SK-N-MC (cell line): ENCODE measurements at regions not wholly inside any gene's neighbourhood (a gene's known extent, or its start where the extent isn't known, plus 50 kb on each side); places are given as distances from the start of the nearest gene placed in this dataset.

Source experiments
- EZH2 ChIP-seq: fragments of 200-600 bp; sonication (generic); IDR thresholded peaks from one replicate; pipeline ENCODE4 v1.6.1; 2017; ENCODE audit warnings: antibody characterized with exemption
- POLR2AphosphoS5 ChIP-seq: IDR thresholded peaks from 2 replicates; pipeline ENCODE4 v1.6.1; 2012; ENCODE audit warnings: mild to moderate bottlenecking, low read depth, low read length, borderline replicate concordance

GRCh38 chr4:1533501-1534064 lies 127.3 kb upstream of the NKX1-1 start:
- no peak for TF ChIP-seq POLR2AphosphoS5
- no peak for TF ChIP-seq EZH2
